ENCODE measurements at regions not wholly inside any gene's neighbourhood (a gene's known extent, or its start where the extent isn't known, plus 50 kb on each side); places are given as distances from the start of the nearest gene placed in this dataset.
"Not testable (repeated sequence)": the region's sequence is repeated elsewhere in the genome, so short reads cannot be mapped to it uniquely, and the experiment has no call there.

- DNase-seq: not testable (repeated sequence)
Measured at GRCh38 chrX:23458957-23459356, 124.3 kb downstream of the PTCHD1 start.

GRCh38 chrX:23465105-23465791 is 130.6 kb downstream of the PTCHD1 start:
- DNase-seq: no peak

- DNase-seq: no peak
Measured at GRCh38 chrX:23465985-23466384, 131.3 kb downstream of the PTCHD1 start.

GRCh38 chrX:23478056-23478455 is 143.4 kb downstream of the PTCHD1 start:
- DNase-seq: peak; percentile 52

GRCh38 chrX:23478561-23478960 is 143.9 kb downstream of the PTCHD1 start:
- peak; percentile 2 for DNase-seq

- DNase-seq: no peak
Measured at GRCh38 chrX:23482561-23482960, 147.9 kb downstream of the PTCHD1 start.

GRCh38 chrX:23483396-23483795 is 148.7 kb downstream of the PTCHD1 start:
- DNase-seq: no peak

GRCh38 chrX:23493941-23494374 is 159.3 kb downstream of the PTCHD1 start:
- peak; percentile 2 for DNase-seq

GRCh38 chrX:23494741-23495140 is 160.1 kb downstream of the PTCHD1 start:
- no peak for DNase-seq

- no peak for DNase-seq
Measured at GRCh38 chrX:23497919-23498318, 163.3 kb downstream of the PTCHD1 start.

- no peak for DNase-seq
Measured at GRCh38 chrX:23501974-23502373, 165.3 kb upstream of the PRDX4 start.

- DNase-seq: peak; percentile 76
Measured at GRCh38 chrX:23503835-23504539, 163.3 kb upstream of the PRDX4 start.

- DNase-seq: no peak
Measured at GRCh38 chrX:23504540-23504884, 162.8 kb upstream of the PRDX4 start.

GRCh38 chrX:23504895-23505294 is 162.4 kb upstream of the PRDX4 start:
- DNase-seq: no peak

- no peak for DNase-seq
Measured at GRCh38 chrX:23505531-23506303, 161.6 kb upstream of the PRDX4 start.

GRCh38 chrX:23509256-23509655 is 158.0 kb upstream of the PRDX4 start:
- no peak for DNase-seq

- DNase-seq: no peak
Measured at GRCh38 chrX:23511793-23512192, 155.5 kb upstream of the PRDX4 start.

- DNase-seq: no peak
Measured at GRCh38 chrX:23513121-23513520, 154.2 kb upstream of the PRDX4 start.

- DNase-seq: no peak
Measured at GRCh38 chrX:23514082-23514481, 153.2 kb upstream of the PRDX4 start.

- no peak for DNase-seq
Measured at GRCh38 chrX:23515028-23515427, 152.3 kb upstream of the PRDX4 start.

GRCh38 chrX:23523026-23523657 is 144.2 kb upstream of the PRDX4 start:
- not testable (repeated sequence) for DNase-seq

GRCh38 chrX:23524467-23524866 is 142.8 kb upstream of the PRDX4 start:
- DNase-seq: no peak

GRCh38 chrX:23525531-23525930 is 141.8 kb upstream of the PRDX4 start:
- no peak for DNase-seq
